ENCODE measurements at regions not wholly inside any gene's neighbourhood (a gene's known extent, or its start where the extent isn't known, plus 50 kb on each side); places are given as distances from the start of the nearest gene placed in this dataset.

DNA sequence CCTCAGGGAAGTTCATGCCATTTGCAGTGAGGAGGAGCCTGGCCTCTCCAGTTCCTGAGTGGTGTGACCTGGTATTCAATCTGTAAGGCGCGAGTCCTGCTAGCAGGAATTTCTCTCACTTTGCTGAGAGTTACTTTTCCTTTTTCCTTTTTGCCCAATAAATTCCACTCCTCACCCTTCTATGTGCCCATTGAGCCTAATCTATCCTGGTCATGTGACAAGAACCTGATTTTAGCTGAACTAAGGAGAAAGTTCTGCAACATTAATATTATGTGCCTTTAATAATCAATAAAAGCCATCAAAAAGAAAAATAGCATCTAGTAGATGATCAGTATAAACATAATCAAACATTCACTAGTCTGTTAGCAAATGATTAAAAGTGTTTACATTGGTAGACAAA is 136.1 kb upstream of the POGK start:
- TF ChIP-seq CTCF (IDR thresholded peaks at IDR 0.05) (no peak), POLR2A (IDR thresholded peaks at IDR 0.05) (no peak), EP300 (IDR thresholded peaks at IDR 0.05) (no peak), POLR2AphosphoS5 (IDR thresholded peaks at IDR 0.05) (no peak)
